H9 (cell line): ENCODE measurements at regions not wholly inside any gene's neighbourhood (a gene's known extent, or its start where the extent isn't known, plus 50 kb on each side); places are given as distances from the start of the nearest gene placed in this dataset.

Source experiments
- DNase-seq: peaks from one replicate; pipeline ENCODE4 v3.0.0-alpha.2; 2017
- H2AFZ ChIP-seq: one replicate; pipeline ENCODE4 v1.6.1; 2013; ENCODE audit warnings: mild to moderate bottlenecking, low read length, control low read depth, moderate library complexity
- H2AK5ac ChIP-seq: 2 replicates; pipeline ENCODE4 v1.6.1; 2013; ENCODE audit warnings: low read length, control low read depth, mixed read lengths; ENCODE audit not compliant: insufficient read length
- H2BK120ac ChIP-seq: one replicate; pipeline ENCODE4 v1.6.1; 2013; ENCODE audit warnings: low read depth, mild to moderate bottlenecking, low read length, control low read depth, inconsistent platforms; ENCODE audit not compliant: poor library complexity, severe bottlenecking
- H2BK12ac ChIP-seq: 2 replicates; pipeline ENCODE4 v1.6.1; 2013; ENCODE audit warnings: low read length, control low read depth, mixed read lengths, low read depth; ENCODE audit not compliant: insufficient read length
- H2BK15ac ChIP-seq: 2 replicates; pipeline ENCODE4 v1.6.1; 2013; ENCODE audit warnings: low read depth, low read length, control low read depth
- H2BK20ac ChIP-seq: one replicate; pipeline ENCODE4 v1.6.1; 2013; ENCODE audit warnings: low read depth, mild to moderate bottlenecking, low read length, control low read depth, inconsistent platforms; ENCODE audit not compliant: poor library complexity, severe bottlenecking
- H2BK5ac ChIP-seq: 2 replicates; pipeline ENCODE4 v1.6.1; 2013; ENCODE audit warnings: low read length, control low read depth, mixed read lengths; ENCODE audit not compliant: insufficient read length
- H3K14ac ChIP-seq: 2 replicates; pipeline ENCODE4 v1.6.1; 2013; ENCODE audit warnings: low read length, control low read depth; ENCODE audit not compliant: insufficient read depth
- H3K18ac ChIP-seq: 2 replicates; pipeline ENCODE4 v1.6.1; 2013; ENCODE audit warnings: low read depth, mild to moderate bottlenecking, mixed read lengths, low read length, control low read depth; ENCODE audit not compliant: insufficient read length
- H3K23ac ChIP-seq: 2 replicates; pipeline ENCODE4 v1.6.1; 2013; ENCODE audit warnings: low read length, control low read depth, mixed read lengths, low read depth; ENCODE audit not compliant: insufficient read length
- H3K23me2 ChIP-seq: 2 replicates; pipeline ENCODE4 v1.6.1; 2013; ENCODE audit warnings: low read depth, mild to moderate bottlenecking, mixed read lengths, low read length, control low read depth; ENCODE audit not compliant: insufficient read length, poor library complexity, severe bottlenecking
- H3K27ac ChIP-seq: 2 replicates; pipeline ENCODE4 v1.5.1; 2013; ENCODE audit warnings: low read length, control low read depth, mixed read lengths, low read depth; ENCODE audit not compliant: insufficient read length
- H3K27me3 ChIP-seq: 2 replicates; pipeline ENCODE4 v1.6.1; 2013; ENCODE audit warnings: low read length, control low read depth, inconsistent platforms; ENCODE audit not compliant: insufficient read depth
- H3K4ac ChIP-seq: 2 replicates; pipeline ENCODE4 v1.6.1; 2013; ENCODE audit warnings: low read depth, mild to moderate bottlenecking, control low read depth, inconsistent platforms, low read length, moderate library complexity
- H3K4me1 ChIP-seq: 2 replicates; pipeline ENCODE4 v1.6.1; 2013; ENCODE audit warnings: low read length, control low read depth, inconsistent platforms; ENCODE audit not compliant: insufficient read depth
- H3K4me2 ChIP-seq: 2 replicates; pipeline ENCODE4 v1.6.1; 2013; ENCODE audit warnings: low read length, control low read depth, mixed read lengths; ENCODE audit not compliant: insufficient read length, insufficient read depth
- H3K56ac ChIP-seq: 2 replicates; pipeline ENCODE4 v1.6.1; 2013; ENCODE audit warnings: low read depth, mild to moderate bottlenecking, mixed read lengths, low read length, control low read depth; ENCODE audit not compliant: insufficient read length
- H3K79me1 ChIP-seq: 2 replicates; pipeline ENCODE4 v1.6.1; 2013; ENCODE audit warnings: low read depth, mild to moderate bottlenecking, moderate library complexity, low read length, control low read depth, inconsistent platforms; ENCODE audit not compliant: insufficient read depth, poor library complexity, severe bottlenecking
- H3K79me2 ChIP-seq: 2 replicates; pipeline ENCODE4 v1.6.1; 2013; ENCODE audit warnings: low read length, control low read depth, inconsistent platforms; ENCODE audit not compliant: insufficient read depth
- H3K9ac ChIP-seq: 2 replicates; pipeline ENCODE4 v1.6.1; 2013; ENCODE audit warnings: low read length, control low read depth, mixed read lengths; ENCODE audit not compliant: insufficient read length; ENCODE audit errors: extremely low read depth
- H3K9me3 ChIP-seq: one replicate; pipeline ENCODE4 v1.6.1; 2013; ENCODE audit warnings: low read depth, low read length, inconsistent platforms; ENCODE audit not compliant: control insufficient read depth
- H3T11ph ChIP-seq: one replicate; pipeline ENCODE4 v1.6.1; 2013; ENCODE audit warnings: mild to moderate bottlenecking, low read length, control low read depth, inconsistent platforms
- H4K20me1 ChIP-seq: one replicate; pipeline ENCODE4 v1.6.1; 2013; ENCODE audit not compliant: control insufficient read depth, insufficient read length, insufficient read depth
- H4K5ac ChIP-seq: 2 replicates; pipeline ENCODE4 v1.6.1; 2013; ENCODE audit warnings: low read depth, mild to moderate bottlenecking, mixed read lengths, low read length, control low read depth; ENCODE audit not compliant: insufficient read length
- H4K8ac ChIP-seq: replicated peaks from 2 replicates; pipeline ENCODE4 v1.6.1; 2013; ENCODE audit warnings: low read length, control low read depth, mixed read lengths, low read depth; ENCODE audit not compliant: insufficient read length
- H4K91ac ChIP-seq: 2 replicates; pipeline ENCODE4 v1.6.1; 2013; ENCODE audit warnings: low read depth, mild to moderate bottlenecking, moderate library complexity, mixed read lengths, low read length, control low read depth; ENCODE audit not compliant: insufficient read length
- H3K27ac Mint-ChIP-seq, 3 experiments: 2 replicates in 2 of 3; 3 replicates in 1 of 3; pipeline ENCODE4 v1.8.0; 2020 to 2021; ENCODE audit warnings: mixed read lengths in 3 of 3, mild to moderate bottlenecking in 1 of 3, moderate library complexity in 1 of 3
- H3K27me3 Mint-ChIP-seq: 2 replicates; pipeline ENCODE4 v1.8.0; 2021; ENCODE audit warnings: low read depth, mild to moderate bottlenecking, moderate library complexity, mixed read lengths
- H3K36me3 Mint-ChIP-seq, 3 experiments: 2 replicates in 2 of 3; 3 replicates in 1 of 3; pipeline ENCODE4 v1.8.0; 2020 to 2021; ENCODE audit warnings: low read depth in 3 of 3, mixed read lengths in 3 of 3; ENCODE audit not compliant: insufficient read depth in 1 of 3
- H3K4me1 Mint-ChIP-seq, 2 experiments: 2 replicates each; pipeline ENCODE4 v1.8.0; 2020; ENCODE audit warnings: mixed read lengths in 2 of 2
- H3K4me3 Mint-ChIP-seq, 2 experiments: 2 replicates in 1 of 2; 3 replicates in 1 of 2; pipeline ENCODE4 v1.8.0; 2020 to 2021; ENCODE audit warnings: mild to moderate bottlenecking in 2 of 2, mixed read lengths in 2 of 2, moderate library complexity in 1 of 2
- H3K9me3 Mint-ChIP-seq, 2 experiments: 2 replicates in 1 of 2; 3 replicates in 1 of 2; pipeline ENCODE4 v1.8.0; 2020; ENCODE audit warnings: mild to moderate bottlenecking in 2 of 2, mixed read lengths in 2 of 2, moderate library complexity in 1 of 2
- CTCF ChIP-seq: fragments of 200-600 bp; sonication (generic); conservative IDR thresholded peaks from 3 replicates; pipeline ENCODE4 v1.8.0; 2021; ENCODE audit warnings: antibody characterized with exemption, mild to moderate bottlenecking
- WGBS: extraction: QIAGEN DNeasy Blood & Tissue Kit; methylation state at CpG from one replicate; pipeline ENCODE4 v1.1.7; 2013; ENCODE audit warnings: missing lambda C conversion rate, low lambda C conversion rate, mixed read lengths; ENCODE audit not compliant: insufficient read length; ENCODE audit errors: extremely low coverage; 5-methylcytosine and 5-hydroxymethylcytosine counted together

DNA sequence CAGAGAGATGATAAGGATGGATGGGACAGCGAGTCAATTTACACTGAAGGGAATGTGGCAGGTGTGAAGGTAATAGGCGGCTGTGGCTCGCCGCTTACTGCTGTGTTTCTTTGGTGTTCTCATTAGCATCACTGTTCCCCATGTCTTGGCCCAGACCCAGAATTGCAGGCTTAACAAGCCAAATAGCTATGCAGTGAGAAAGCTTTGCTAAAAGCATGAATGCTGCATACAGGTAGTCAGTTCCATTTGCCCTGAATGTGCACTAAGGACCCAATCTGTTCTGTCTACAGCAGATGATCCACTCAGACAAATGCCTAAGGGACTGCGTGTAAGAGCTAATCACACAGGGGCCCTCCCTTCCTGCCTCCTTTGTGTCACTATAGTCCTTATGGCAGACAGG, 262.6 kb downstream of the DCDC2C start:
- Mint-ChIP-seq H3K9me3 (peaks cover 0 to 3% of the 10 kb centered on the region in 2 experiments; a peak in 2 of 5 replicates), H3K36me3 (peaks cover 0 to 4% (median 2%) of the 10 kb centered on the region in 3 experiments; a peak in 4 of 7 replicates), H3K27me3 (no peaks in the 10 kb centered on the region), H3K27ac (no peak overlapping the region), H3K4me1 (peaks cover 0 to 4% of the 10 kb centered on the region in 2 experiments; a peak in 2 of 4 replicates), H3K4me3 (no peak overlapping the region)
- no peak for TF ChIP-seq CTCF
- no peaks in the 10 kb centered on the region for H3K23me2 ChIP-seq
- H3K18ac ChIP-seq: no peak overlapping the region
- H2BK15ac ChIP-seq: no peak overlapping the region
- no peak overlapping the region for H4K5ac ChIP-seq
- H3K23ac ChIP-seq: no peak overlapping the region
- no peaks in the 10 kb centered on the region for H3K27me3 ChIP-seq
- no peak overlapping the region for H2BK12ac ChIP-seq
- H3K9ac ChIP-seq: no peak overlapping the region
- no peaks in the 10 kb centered on the region for H3K9me3 ChIP-seq
- no peak overlapping the region for H2BK5ac ChIP-seq
- H2BK120ac ChIP-seq: no peak overlapping the region
- H3K79me1 ChIP-seq: no peaks in the 10 kb centered on the region
- H2AFZ ChIP-seq: no peak overlapping the region
- H2BK20ac ChIP-seq: no peak overlapping the region
- no peak overlapping the region for H3K56ac ChIP-seq
- H3K79me2 ChIP-seq: no peaks in the 10 kb centered on the region
- no peak overlapping the region for H2AK5ac ChIP-seq
- DNase-seq: no peak
- H4K8ac ChIP-seq: no peak overlapping the region
- H3K4me1 ChIP-seq: no peaks in the 10 kb centered on the region
- no peak overlapping the region for H3K27ac ChIP-seq
- H3T11ph ChIP-seq: no peak overlapping the region
- no CpG with 5 or more reads among the region's 5 CpGs for WGBS
- H3K4me2 ChIP-seq: no peak overlapping the region
- no peak overlapping the region for H3K14ac ChIP-seq
- no peaks in the 10 kb centered on the region for H4K20me1 ChIP-seq
- no peak overlapping the region for H3K4ac ChIP-seq
- H4K91ac ChIP-seq: no peak overlapping the region
